ENCODE measurements at regions not wholly inside any gene's neighbourhood (a gene's known extent, or its start where the extent isn't known, plus 50 kb on each side); places are given as distances from the start of the nearest gene placed in this dataset.

DNA sequence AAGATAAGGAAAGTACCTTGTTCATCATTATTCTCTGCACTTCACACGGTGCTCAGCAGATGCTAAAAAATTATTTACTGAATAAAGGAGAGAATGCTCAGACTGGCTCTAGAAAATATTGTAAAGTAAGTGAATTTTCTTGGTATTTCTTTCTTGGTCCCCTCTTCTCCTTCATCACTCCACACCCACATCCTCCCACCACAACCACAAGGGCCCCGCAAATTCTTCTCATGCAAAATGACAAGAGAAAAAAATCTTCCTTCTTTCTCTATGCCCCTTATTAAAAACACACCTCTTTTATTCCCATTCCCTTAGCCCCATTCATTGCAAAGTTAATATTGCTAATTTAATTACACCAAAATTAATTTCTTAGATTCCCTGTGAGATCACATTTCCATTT lies 74.2 kb upstream of the NEDD4L start:
- no peaks in the 10 kb centered on the region for H3K36me3 ChIP-seq (ENCODE audit: control insufficient read depth, insufficient read depth, low read length)

DNA sequence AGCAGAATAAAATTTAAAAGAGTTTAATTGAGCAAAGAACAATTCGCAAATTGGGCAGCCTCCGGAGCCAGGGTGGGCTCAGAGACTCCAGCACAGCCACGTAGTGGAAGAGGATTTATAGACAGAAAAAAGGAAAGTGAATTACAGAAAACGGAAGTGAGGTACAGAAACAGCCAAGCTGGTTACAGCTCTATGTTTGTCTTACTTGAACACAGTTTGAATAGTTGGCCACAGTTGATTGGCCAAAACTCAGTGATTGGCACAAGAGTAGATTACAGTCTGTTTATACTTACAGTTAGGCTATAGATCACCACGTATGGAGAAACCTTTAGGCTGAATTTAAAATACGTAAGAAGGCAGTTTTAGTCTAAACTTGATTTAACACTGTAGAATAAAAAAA lies 78.8 kb upstream of the NEDD4L start:
- H3K9me3 ChIP-seq (ENCODE audit: control insufficient read depth, insufficient read depth, low read length): no peaks in the 10 kb centered on the region
- Mint-ChIP-seq H3K27me3 (ENCODE audit: low read depth in 2 of 2) (peaks cover 2 to 20% of the 10 kb centered on the region in 2 donors), H3K4me1 (peaks cover 0 to 6% of the 10 kb centered on the region in 2 donors), H3K36me3 (no peaks in the 10 kb centered on the region), H3K4me3 (no peak overlapping the region), H3K9me3 (no peaks in the 10 kb centered on the region), H3K27ac (no peak overlapping the region)
- WGBS (ENCODE audit: insufficient coverage): 87% methylated on average over 6 of the region's 6 CpGs
- ATAC-seq: no peak
- H3K4me1 ChIP-seq (ENCODE audit: control insufficient read depth, insufficient read depth, low read length): no peaks in the 10 kb centered on the region
- no peak overlapping the region for H3K4me3 ChIP-seq (ENCODE audit: low read length)
- H3K36me3 ChIP-seq (ENCODE audit: control insufficient read depth, insufficient read depth, low read length): no peaks in the 10 kb centered on the region
- H3K27ac ChIP-seq (ENCODE audit: low read length): no peak overlapping the region
- DNase-seq: no peak
- TF ChIP-seq, protein P1, sequence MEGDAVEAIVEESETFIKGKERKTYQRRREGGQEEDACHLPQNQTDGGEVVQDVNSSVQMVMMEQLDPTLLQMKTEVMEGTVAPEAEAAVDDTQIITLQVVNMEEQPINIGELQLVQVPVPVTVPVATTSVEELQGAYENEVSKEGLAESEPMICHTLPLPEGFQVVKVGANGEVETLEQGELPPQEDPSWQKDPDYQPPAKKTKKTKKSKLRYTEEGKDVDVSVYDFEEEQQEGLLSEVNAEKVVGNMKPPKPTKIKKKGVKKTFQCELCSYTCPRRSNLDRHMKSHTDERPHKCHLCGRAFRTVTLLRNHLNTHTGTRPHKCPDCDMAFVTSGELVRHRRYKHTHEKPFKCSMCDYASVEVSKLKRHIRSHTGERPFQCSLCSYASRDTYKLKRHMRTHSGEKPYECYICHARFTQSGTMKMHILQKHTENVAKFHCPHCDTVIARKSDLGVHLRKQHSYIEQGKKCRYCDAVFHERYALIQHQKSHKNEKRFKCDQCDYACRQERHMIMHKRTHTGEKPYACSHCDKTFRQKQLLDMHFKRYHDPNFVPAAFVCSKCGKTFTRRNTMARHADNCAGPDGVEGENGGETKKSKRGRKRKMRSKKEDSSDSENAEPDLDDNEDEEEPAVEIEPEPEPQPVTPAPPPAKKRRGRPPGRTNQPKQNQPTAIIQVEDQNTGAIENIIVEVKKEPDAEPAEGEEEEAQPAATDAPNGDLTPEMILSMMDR (IDR thresholded peaks at IDR 0.05): no peak
- intact Hi-C loops (cut with micrococcal nuclease): no loop called here
- H3K27me3 ChIP-seq (ENCODE audit: control insufficient read depth, insufficient read depth, low read length): no peaks in the 10 kb centered on the region

More for the DNA sequence above, 74.2 kb upstream of the NEDD4L start:
- Histone ChIP-seq H3K4me3 (ENCODE audit: low read length) (no peak overlapping the region), H3K9me3 (ENCODE audit: control insufficient read depth, insufficient read depth, low read length) (no peaks in the 10 kb centered on the region), H3K27me3 (ENCODE audit: control insufficient read depth, insufficient read depth, low read length) (no peaks in the 10 kb centered on the region), H3K27ac (ENCODE audit: low read length) (no peak overlapping the region), H3K4me1 (ENCODE audit: control insufficient read depth, insufficient read depth, low read length) (no peaks in the 10 kb centered on the region)
- no peaks in the 10 kb centered on the region for H3K36me3 Mint-ChIP-seq
- peaks cover 0 to 9% of the 10 kb centered on the region in 2 donors for H3K4me1 Mint-ChIP-seq
- peaks cover 2 to 14% of the 10 kb centered on the region in 2 donors for H3K27me3 Mint-ChIP-seq (ENCODE audit: low read depth in 2 of 2)
- no peak overlapping the region for H3K4me3 Mint-ChIP-seq
- intact Hi-C loops (cut with micrococcal nuclease): no loop called here
- TF ChIP-seq, protein P1 (IDR thresholded peaks at IDR 0.05): no peak
- DNase-seq (no peak), ATAC-seq (no peak)
- no peaks in the 10 kb centered on the region for H3K9me3 Mint-ChIP-seq
- no peak overlapping the region for H3K27ac Mint-ChIP-seq
- WGBS (ENCODE audit: insufficient coverage): 5% methylated on average over 1 of the region's 2 CpGs

DNA sequence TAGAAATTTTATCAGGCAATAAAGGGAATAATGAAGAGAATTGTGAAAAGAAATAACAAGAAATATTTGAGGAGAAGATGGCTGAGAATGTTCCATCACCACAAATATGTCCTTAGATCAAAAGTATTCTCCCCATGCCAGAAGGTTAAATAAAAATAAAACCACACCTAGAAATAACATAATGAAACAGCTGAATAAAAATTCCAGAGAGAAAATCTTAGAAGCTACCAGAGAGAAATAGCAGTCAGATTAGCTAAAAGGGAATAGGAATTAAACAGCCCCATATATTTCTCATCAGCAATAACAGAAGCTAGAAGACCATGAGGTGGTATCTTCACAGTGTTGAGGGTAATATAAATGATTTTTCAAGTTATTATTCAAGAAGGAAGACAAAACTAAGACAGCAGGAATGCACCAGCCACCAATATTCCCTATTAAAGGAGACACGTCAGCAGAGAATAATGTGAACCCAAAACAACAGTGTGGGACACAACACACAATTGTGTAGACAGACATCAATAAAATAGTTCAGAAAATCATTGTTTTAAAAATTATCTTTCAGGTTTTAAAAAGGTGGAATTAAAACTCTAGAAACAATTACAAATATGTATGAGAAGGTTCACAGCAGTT lies 82.0 kb upstream of the NEDD4L start:
- no peaks in the 10 kb centered on the region for H3K4me1 Mint-ChIP-seq

More for the DNA sequence above, 82.0 kb upstream of the NEDD4L start:
- DNase-seq (no peak), ATAC-seq (no peak)
- Mint-ChIP-seq H3K27me3 (ENCODE audit: low read depth in 2 of 2) (peaks cover 7 to 20% of the 10 kb centered on the region in 2 donors), H3K36me3 (no peaks in the 10 kb centered on the region), H3K9me3 (no peaks in the 10 kb centered on the region), H3K4me3 (no peak overlapping the region), H3K27ac (no peak overlapping the region)
- H3K4me1 ChIP-seq (ENCODE audit: control insufficient read depth, insufficient read depth, low read length): no peaks in the 10 kb centered on the region
- intact Hi-C loops (cut with micrococcal nuclease): no loop called here
- H3K27ac ChIP-seq (ENCODE audit: low read length): no peak overlapping the region
- H3K27me3 ChIP-seq (ENCODE audit: control insufficient read depth, insufficient read depth, low read length): no peaks in the 10 kb centered on the region
- no peaks in the 10 kb centered on the region for H3K9me3 ChIP-seq (ENCODE audit: control insufficient read depth, insufficient read depth, low read length)
- 100% methylated on average over 1 of the region's 1 CpG for WGBS (ENCODE audit: insufficient coverage)
- TF ChIP-seq, protein P1 (IDR thresholded peaks at IDR 0.05): no peak
- H3K36me3 ChIP-seq (ENCODE audit: control insufficient read depth, insufficient read depth, low read length): no peaks in the 10 kb centered on the region
- H3K4me3 ChIP-seq (ENCODE audit: low read length): no peak overlapping the region
